SK-N-SH (cell line): ENCODE measurements at regions not wholly inside any gene's neighbourhood (a gene's known extent, or its start where the extent isn't known, plus 50 kb on each side); places are given as distances from the start of the nearest gene placed in this dataset.

Source experiments
- CTCF ChIA-PET: fragments of 300-600, 350-600 bp; formaldehyde crosslinking; extraction: SDS; loops from one replicate; lab custom pipeline; 2021; lab: Yijun Ruan, JAX
- POLR2A ChIA-PET: fragments of 350-600 bp; sonication (Branson Sonifier 250); formaldehyde crosslinking; extraction: SDS; loops from one replicate; lab custom pipeline; 2020; ENCODE audit warnings: antibody characterized with exemption, inconsistent platforms; lab: Yijun Ruan, JAX
- DNase-seq: peaks from one replicate; pipeline ENCODE4 v3.0.0; 2012
- H2AFZ ChIP-seq: fragments of 200-600 bp; sonication (generic); 2 replicates; pipeline ENCODE4 v1.8.1; 2016; ENCODE audit warnings: antibody characterized with exemption, mild to moderate bottlenecking, low read depth
- H3F3A ChIP-seq: fragments of 200-600 bp; sonication (generic); replicated peaks from 2 replicates; pipeline ENCODE3; 2016; ENCODE audit warnings: antibody characterized with exemption, mild to moderate bottlenecking; ENCODE audit not compliant: insufficient read depth
- H3K27ac ChIP-seq, 2 experiments: fragments of 200-500 bp in 1 of 2; fragments of 200-600 bp in 1 of 2; sonication (Bioruptor generic) in 1 of 2; sonication (generic), shearing (Covaris generic) in 1 of 2; 2 replicates each; pipeline versions ENCODE4 v1.5.1 to v1.6.1; 2014 to 2016; ENCODE audit warnings: low read depth in 2 of 2, inconsistent platforms in 1 of 2, low read length in 1 of 2, mild to moderate bottlenecking in 1 of 2, mixed read lengths in 1 of 2
- H3K27me3 ChIP-seq: fragments of 200-600 bp; sonication (generic), shearing (Covaris generic); 2 replicates; pipeline ENCODE4 v1.6.1; 2016; ENCODE audit warnings: mixed run types; ENCODE audit not compliant: insufficient read depth
- H3K36me3 ChIP-seq, 2 experiments: fragments of 200-500 bp in 1 of 2; fragments of 200-600 bp in 1 of 2; sonication (Bioruptor generic) in 1 of 2; sonication (generic) in 1 of 2; replicated peaks in 1 of 2; 2 replicates each; pipeline versions ENCODE3 to v1.5.1; 2014 to 2016; ENCODE audit warnings: low read length in 1 of 2, mild to moderate bottlenecking in 1 of 2; ENCODE audit not compliant: insufficient read depth in 2 of 2, control insufficient read depth in 1 of 2
- H3K4me1 ChIP-seq, 2 experiments: fragments of 200-500 bp in 1 of 2; fragments of 200-600 bp in 1 of 2; sonication (Bioruptor generic) in 1 of 2; sonication (generic), shearing (Covaris generic) in 1 of 2; 2 replicates each; pipeline versions ENCODE4 v1.5.1 to v1.6.1; 2014 to 2016; ENCODE audit warnings: low read depth in 1 of 2, low read length in 1 of 2, mixed run types in 1 of 2; ENCODE audit not compliant: insufficient read depth in 2 of 2, control insufficient read depth in 1 of 2
- H3K4me2 ChIP-seq: fragments of 200-600 bp; sonication (generic), shearing (Covaris generic); 2 replicates; pipeline ENCODE4 v1.6.1; 2017; ENCODE audit warnings: mixed run types
- H3K4me3 ChIP-seq, 2 experiments: fragments of 200-500 bp in 1 of 2; fragments of 200-600 bp in 1 of 2; sonication (Bioruptor generic) in 1 of 2; sonication (generic), shearing (Covaris generic) in 1 of 2; 2 replicates each; pipeline versions ENCODE4 v1.5.1 to v1.8.1; 2014 to 2016; ENCODE audit warnings: low read depth in 2 of 2, inconsistent platforms in 1 of 2, low read length in 1 of 2, mild to moderate bottlenecking in 1 of 2, mixed read lengths in 1 of 2, moderate library complexity in 1 of 2
- H3K79me2 ChIP-seq: fragments of 200-600 bp; sonication (generic); 2 replicates; pipeline ENCODE4 v1.8.1; 2017; ENCODE audit warnings: mild to moderate bottlenecking; ENCODE audit not compliant: insufficient read depth
- H3K9ac ChIP-seq: fragments of 200-600 bp; sonication (generic); 2 replicates; pipeline ENCODE4 v1.6.1; 2017; ENCODE audit warnings: mixed run types
- H3K9me2 ChIP-seq: fragments of 200-600 bp; sonication (generic); 2 replicates; pipeline ENCODE4 v1.6.1; 2017; ENCODE audit warnings: mixed run types
- H3K9me3 ChIP-seq: fragments of 200-600 bp; sonication (generic); 2 replicates; pipeline ENCODE4 v1.6.1; 2017; ENCODE audit warnings: mixed run types, mild to moderate bottlenecking, moderate library complexity
- H4K20me1 ChIP-seq: fragments of 200-600 bp; sonication (generic); 2 replicates; pipeline ENCODE4 v1.6.1; 2017; ENCODE audit warnings: mild to moderate bottlenecking, mixed run types; ENCODE audit not compliant: insufficient read depth
- CHD2 ChIP-seq: fragments of 150-350 bp; IDR thresholded peaks from 2 replicates; pipeline ENCODE4 v1.6.1; 2018; ENCODE audit warnings: low read length; ENCODE audit not compliant: partially characterized antibody
- EP300 ChIP-seq, 2 experiments: IDR thresholded peaks; 2 replicates each; pipeline versions ENCODE4 v1.4.0 to v1.6.1; 2012; ENCODE audit warnings: borderline replicate concordance in 1 of 2, low read depth in 1 of 2, low read length in 1 of 2
- FOXJ3 ChIP-seq: sonication (generic); formaldehyde crosslinking; IDR thresholded peaks from 2 replicates; pipeline ENCODE4 v1.5.1; 2020; ENCODE audit warnings: mild to moderate bottlenecking, missing genetic modification reagents
- GATA2 ChIP-seq: sonication (generic); formaldehyde crosslinking; IDR thresholded peaks from 2 replicates; pipeline ENCODE4 v1.5.0; 2020; ENCODE audit warnings: mild to moderate bottlenecking, missing genetic modification reagents
- IRF3 ChIP-seq: fragments of 150-350 bp; IDR thresholded peaks from 2 replicates; pipeline ENCODE4 v1.6.1; 2016; ENCODE audit warnings: mild to moderate bottlenecking, low read depth, low read length
- JUND ChIP-seq: IDR thresholded peaks from 2 replicates; pipeline ENCODE4 v1.4.0; 2012
- MAX ChIP-seq: IDR thresholded peaks from 2 replicates; pipeline ENCODE4 v1.4.0; 2012; ENCODE audit warnings: low read depth
- MXI1 ChIP-seq: IDR thresholded peaks from 2 replicates; pipeline ENCODE4 v1.6.1; 2012; ENCODE audit warnings: mild to moderate bottlenecking, low read depth, low read length, improper control_type of control experiment
- NFIC ChIP-seq: IDR thresholded peaks from 2 replicates; pipeline ENCODE4 v1.4.0; 2012; ENCODE audit warnings: borderline replicate concordance
- PBX3 ChIP-seq: IDR thresholded peaks from 2 replicates; pipeline ENCODE4; 2012
- RAD21 ChIP-seq: IDR thresholded peaks from 2 replicates; pipeline ENCODE4 v1.6.1; 2012; ENCODE audit warnings: mild to moderate bottlenecking, low read length
- RCOR1 ChIP-seq: fragments of 150-350 bp; IDR thresholded peaks from 2 replicates; pipeline ENCODE4 v1.6.1; 2017; ENCODE audit warnings: antibody characterized with exemption, low read length
- RFX5 ChIP-seq: IDR thresholded peaks from 2 replicates; pipeline ENCODE4 v1.6.1; 2012; ENCODE audit warnings: mild to moderate bottlenecking, improper control_type of control experiment, low read length
- RXRA ChIP-seq: IDR thresholded peaks from 2 replicates; pipeline ENCODE4 v1.4.0; 2012; ENCODE audit warnings: low read depth, mild to moderate bottlenecking, borderline replicate concordance
- SMC3 ChIP-seq: IDR thresholded peaks from 2 replicates; pipeline ENCODE4 v1.6.1; 2012; ENCODE audit warnings: low read depth, low read length, improper control_type of control experiment
- TCF12 ChIP-seq: IDR thresholded peaks from 2 replicates; pipeline ENCODE4 v1.4.0; 2012
- TEAD4 ChIP-seq: IDR thresholded peaks from 2 replicates; pipeline ENCODE4 v1.4.0; 2012; ENCODE audit warnings: mild to moderate bottlenecking, borderline replicate concordance; ENCODE audit not compliant: insufficient read depth
- USF1 ChIP-seq: IDR thresholded peaks from 2 replicates; pipeline ENCODE4 v1.4.0; 2012; ENCODE audit warnings: low read depth, borderline replicate concordance
- USF2 ChIP-seq: fragments of 150-350 bp; IDR thresholded peaks from 2 replicates; pipeline ENCODE4 v1.6.1; 2017; ENCODE audit warnings: antibody characterized with exemption, low read length, low read depth, borderline replicate concordance
- YY1 ChIP-seq: IDR thresholded peaks from 2 replicates; pipeline ENCODE4 v1.4.0; 2012; ENCODE audit warnings: low read depth, mild to moderate bottlenecking
- WGBS: methylation state at CpG from one replicate; pipeline ENCODE4 v1.1.6; 2017; ENCODE audit warnings: low lambda C conversion rate; 5-methylcytosine and 5-hydroxymethylcytosine counted together

GRCh38 chr2:122179492-122180165 lies 424.2 kb downstream of the TSN start:
- H3K79me2 ChIP-seq = no peaks in the 10 kb centered on the region
- no peak overlapping the region for H3K9ac ChIP-seq
- no peak overlapping the region for H3K4me3 ChIP-seq
- ChIA-PET POLR2A (no interaction called here), CTCF (no interaction called here)
- no peaks in the 10 kb centered on the region for H3K9me2 ChIP-seq
- no peaks in the 10 kb centered on the region for H4K20me1 ChIP-seq
- H3K9me3 ChIP-seq = no peaks in the 10 kb centered on the region
- H3K4me1 ChIP-seq = no peaks in the 10 kb centered on the region
- TF ChIP-seq USF2 (no peak), FOXJ3 (no peak), IRF3 (no peak), NFIC (no peak), RAD21 (no peak), GATA2 (CRISPR knock-in tag) (no peak), EP300 (IDR thresholded peaks at IDR 0.05; ENCODE audit: borderline replicate concordance in 1 of 2, low read depth in 1 of 2, low read length in 1 of 2) (no peak), TCF12 (no peak), TEAD4 (no peak), RFX5 (no peak), PBX3 (no peak), SMC3 (no peak), USF1 (no peak), JUND (no peak), CHD2 (no peak), MAX (no peak), RCOR1 (no peak), RXRA (no peak), MXI1 (no peak), YY1 (no peak)
- no peak for DNase-seq
- WGBS = 5% methylated on average over 6 of the region's 6 CpGs
- H3K4me2 ChIP-seq = no peak overlapping the region
- H3K27me3 ChIP-seq = no peaks in the 10 kb centered on the region
- no peaks in the 10 kb centered on the region for H3K36me3 ChIP-seq
- H2AFZ ChIP-seq = no peak overlapping the region
- no peaks in the 10 kb centered on the region for H3F3A ChIP-seq
- H3K27ac ChIP-seq = no peak overlapping the region
